Liver (tissue), 3 donors: ENCODE measurements at regions not wholly inside any gene's neighbourhood (a gene's known extent, or its start where the extent isn't known, plus 50 kb on each side); places are given as distances from the start of the nearest gene placed in this dataset.

Experiments used
- ATF3 ChIP-seq: IDR thresholded peaks from 2 replicates; pipeline ENCODE4 v1.6.1; 2016; ENCODE audit warnings: antibody characterized with exemption
- CTCF ChIP-seq: fragments of 150-350 bp; IDR thresholded peaks from 2 replicates; pipeline ENCODE4 v1.5.1; 2017; ENCODE audit warnings: improper control_type of control experiment, low read depth, low read length; ENCODE audit not compliant: missing input control
- MAX ChIP-seq: IDR thresholded peaks from 2 replicates; pipeline ENCODE4 v1.6.1; 2016; ENCODE audit warnings: antibody characterized with exemption
- donor health status: healthy.
- donor health status: healthy.

GRCh38 chr7:130918129-130919052, 184.4 kb upstream of the KLF14 start:
- no peak for TF ChIP-seq CTCF
- no peak for TF ChIP-seq ATF3
- peak; percentile 54 for TF ChIP-seq MAX
